ENCODE measurements at regions not wholly inside any gene's neighbourhood (a gene's known extent, or its start where the extent isn't known, plus 50 kb on each side); places are given as distances from the start of the nearest gene placed in this dataset.

DNA sequence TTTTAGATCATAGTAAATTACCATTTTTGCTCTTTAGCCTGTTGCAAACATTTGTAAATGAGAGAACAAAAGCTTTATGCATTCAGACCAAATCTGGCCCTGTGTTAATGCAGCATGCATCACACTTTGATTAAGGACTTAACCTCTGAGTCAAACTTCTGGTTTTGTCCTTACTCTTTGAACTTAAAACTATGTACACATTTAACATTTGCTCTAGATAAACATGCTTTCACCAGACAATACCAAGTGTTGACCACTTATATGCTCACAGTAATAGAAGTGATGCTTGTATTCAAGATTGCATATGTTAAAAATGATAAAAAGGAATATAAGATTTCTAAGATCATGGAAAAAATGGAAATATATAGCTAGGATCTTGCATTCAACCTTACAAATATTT is 1095.3 kb downstream of the ADGRL2 start:
- TF ChIP-seq POLR2AphosphoS5 (IDR thresholded peaks at IDR 0.05), result no peak
- TF ChIP-seq, protein P1, sequence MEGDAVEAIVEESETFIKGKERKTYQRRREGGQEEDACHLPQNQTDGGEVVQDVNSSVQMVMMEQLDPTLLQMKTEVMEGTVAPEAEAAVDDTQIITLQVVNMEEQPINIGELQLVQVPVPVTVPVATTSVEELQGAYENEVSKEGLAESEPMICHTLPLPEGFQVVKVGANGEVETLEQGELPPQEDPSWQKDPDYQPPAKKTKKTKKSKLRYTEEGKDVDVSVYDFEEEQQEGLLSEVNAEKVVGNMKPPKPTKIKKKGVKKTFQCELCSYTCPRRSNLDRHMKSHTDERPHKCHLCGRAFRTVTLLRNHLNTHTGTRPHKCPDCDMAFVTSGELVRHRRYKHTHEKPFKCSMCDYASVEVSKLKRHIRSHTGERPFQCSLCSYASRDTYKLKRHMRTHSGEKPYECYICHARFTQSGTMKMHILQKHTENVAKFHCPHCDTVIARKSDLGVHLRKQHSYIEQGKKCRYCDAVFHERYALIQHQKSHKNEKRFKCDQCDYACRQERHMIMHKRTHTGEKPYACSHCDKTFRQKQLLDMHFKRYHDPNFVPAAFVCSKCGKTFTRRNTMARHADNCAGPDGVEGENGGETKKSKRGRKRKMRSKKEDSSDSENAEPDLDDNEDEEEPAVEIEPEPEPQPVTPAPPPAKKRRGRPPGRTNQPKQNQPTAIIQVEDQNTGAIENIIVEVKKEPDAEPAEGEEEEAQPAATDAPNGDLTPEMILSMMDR (IDR thresholded peaks at IDR 0.05), result no peak
